NT2/D1 (cell line): ENCODE measurements at regions not wholly inside any gene's neighbourhood (a gene's known extent, or its start where the extent isn't known, plus 50 kb on each side); places are given as distances from the start of the nearest gene placed in this dataset.

Experiments
- SUZ12 ChIP-seq: IDR thresholded peaks from 2 replicates; pipeline ENCODE4 v1.6.1; 2011; ENCODE audit not compliant: insufficient read length, insufficient read depth; ENCODE audit errors: extremely low read depth
- ZNF274 ChIP-seq: IDR thresholded peaks from 2 replicates; pipeline ENCODE4 v1.6.1; 2011; ENCODE audit warnings: mild to moderate bottlenecking, low read depth, low read length

GRCh38 chr2:172662099-172662498, 73.5 kb upstream of the RAPGEF4 start:
- TF ChIP-seq ZNF274, result no peak
- no peak for TF ChIP-seq SUZ12
